GM12801 (cell line): ENCODE measurements at regions not wholly inside any gene's neighbourhood (a gene's known extent, or its start where the extent isn't known, plus 50 kb on each side); places are given as distances from the start of the nearest gene placed in this dataset.

Experiments
- CTCF ChIP-seq: IDR thresholded peaks from one replicate; pipeline ENCODE4 v1.5.1; 2011; ENCODE audit warnings: control low read depth; ENCODE audit not compliant: insufficient read length; ENCODE audit errors: extremely low read depth

GRCh38 chr4:179130122-179130714, 1688.0 kb upstream of the AGA start:
- TF ChIP-seq CTCF: no peak

- no peak for TF ChIP-seq CTCF
Observed at GRCh38 chr4:179145746-179146525, 1703.7 kb upstream of the AGA start.

- no peak for TF ChIP-seq CTCF
Observed at GRCh38 chr4:179151770-179152169, 1709.5 kb upstream of the AGA start.

- TF ChIP-seq CTCF: no peak
Observed at GRCh38 chr4:179163147-179163546, 1720.9 kb upstream of the AGA start.

- no peak for TF ChIP-seq CTCF
Observed at GRCh38 chr4:179164267-179164999, 1722.2 kb upstream of the AGA start.

GRCh38 chr4:179165000-179165738, 1722.9 kb upstream of the AGA start:
- TF ChIP-seq CTCF: no peak

- no peak for TF ChIP-seq CTCF
Observed at GRCh38 chr4:179165862-179166261, 1723.6 kb upstream of the AGA start.
